GM12878 (cell line): ENCODE measurements at regions not wholly inside any gene's neighbourhood (a gene's known extent, or its start where the extent isn't known, plus 50 kb on each side); places are given as distances from the start of the nearest gene placed in this dataset.

Experiments used
- ATAC-seq: fragments of 200-7000 bp; cut with Tn5 transposase; 3 replicates; pipeline ENCODE4 v1.9.1; 2020; ENCODE audit warnings: mild to moderate bottlenecking, moderate library complexity
- BruUV-seq: library from RNA; stranded (reverse); fragments of 400-500 nt; replicated peaks from 2 replicates; lab custom pipeline; 2021; lab: Mats Ljungman, UMichigan
- CTCF ChIA-PET: fragments of 300-600 bp; sonication (Branson Sonifier 250); formaldehyde crosslinking; extraction: SDS; loops from one replicate; lab custom pipeline; 2021; ENCODE audit warnings: inconsistent platforms; lab: Yijun Ruan, JAX
- POLR2A ChIA-PET: fragments of 350-600 bp; formaldehyde crosslinking; extraction: SDS; loops from one replicate; lab custom pipeline; 2021; ENCODE audit warnings: inconsistent platforms; lab: Charles Lee
- RAD21 ChIA-PET: fragments of 300-600 bp; sonication (Branson Sonifier 250); formaldehyde crosslinking; loops from one replicate; lab custom pipeline; 2023; ENCODE audit warnings: antibody characterized with exemption; ENCODE audit not compliant: unreplicated experiment; lab: Charles Lee
- SMC1A ChIA-PET: fragments of 300-600 bp; sonication (Branson Sonifier 250); formaldehyde crosslinking; loops from one replicate; lab custom pipeline; 2023; ENCODE audit not compliant: unreplicated experiment, uncharacterized antibody; lab: Charles Lee
- DNase-seq: peaks from one replicate; pipeline ENCODE4 v3.0.0-alpha.2; 2011; ENCODE audit warnings: low read depth, low spot score
- FAIRE-seq: peaks from 3 replicates; lab custom pipeline; 2011; peaks lifted over from hg19 to GRCh38; lab: Jason Lieb, UNC
- H2AFZ ChIP-seq: 2 replicates; pipeline ENCODE4 v1.6.0; 2011; ENCODE audit warnings: low read depth, low read length, control low read depth; ENCODE audit not compliant: control insufficient read depth
- H3K27ac ChIP-seq: 2 replicates; pipeline ENCODE4 v1.5.1; 2011; ENCODE audit warnings: control low read depth; ENCODE audit not compliant: control insufficient read depth, insufficient read depth
- H3K27me3 ChIP-seq, 2 experiments: replicated peaks in 1 of 2; 2 replicates each; pipeline versions ENCODE4 v1.6.0 to v1.6.1; 2011; ENCODE audit warnings: low read length in 1 of 2; ENCODE audit not compliant: control insufficient read depth in 2 of 2, insufficient read depth in 2 of 2
- H3K36me3 ChIP-seq, 2 experiments: 2 replicates each; pipeline ENCODE4 v1.5.1; 2011; ENCODE audit warnings: low read length in 1 of 2; ENCODE audit not compliant: control insufficient read depth in 2 of 2, insufficient read depth in 2 of 2
- H3K4me1 ChIP-seq: 2 replicates; pipeline ENCODE4 v1.6.1; 2011; ENCODE audit warnings: mild to moderate bottlenecking, low read length, moderate library complexity, mixed read lengths; ENCODE audit not compliant: control insufficient read depth, insufficient read depth
- H3K4me2 ChIP-seq: 2 replicates; pipeline ENCODE4 v1.6.0; 2011; ENCODE audit warnings: control low read depth; ENCODE audit not compliant: control insufficient read depth, insufficient read depth
- H3K4me3 ChIP-seq: fragments of 200-600 bp; sonication (generic); 2 replicates; pipeline ENCODE4 v1.5.1; 2016
- H3K79me2 ChIP-seq: 2 replicates; pipeline ENCODE4 v1.6.0; 2011; ENCODE audit warnings: low read length; ENCODE audit not compliant: control insufficient read depth, insufficient read depth
- H3K9ac ChIP-seq: 2 replicates; pipeline ENCODE4 v1.8.0; 2011; ENCODE audit warnings: low read length, control low read depth, mixed read lengths; ENCODE audit not compliant: control insufficient read depth, insufficient read depth
- H3K9me3 ChIP-seq: replicated peaks from 3 replicates; pipeline ENCODE4 v1.5.1; 2011; ENCODE audit warnings: mild to moderate bottlenecking, low read length; ENCODE audit not compliant: control insufficient read depth, insufficient read depth
- H4K20me1 ChIP-seq: 2 replicates; pipeline ENCODE4 v1.6.0; 2011; ENCODE audit not compliant: control insufficient read depth, insufficient read depth
- ATF7 ChIP-seq: fragments of 450-650 bp; IDR thresholded peaks from 2 replicates; pipeline ENCODE4 v1.6.1; 2016; ENCODE audit warnings: low read depth, mild to moderate bottlenecking
- CEBPB ChIP-seq, 2 experiments: fragments of 150-350 bp in 1 of 2; IDR thresholded peaks; 2 replicates each; pipeline ENCODE4 v1.6.1; 2012 to 2014; ENCODE audit warnings: low read depth in 2 of 2, low read length in 2 of 2, borderline replicate concordance in 1 of 2, inconsistent platforms in 1 of 2
- DPF2 ChIP-seq: fragments of 450-650 bp; IDR thresholded peaks from 2 replicates; pipeline ENCODE4 v1.6.1; 2017; ENCODE audit warnings: mild to moderate bottlenecking
- JUNB ChIP-seq: IDR thresholded peaks from 2 replicates; pipeline ENCODE4 v1.6.1; 2016; ENCODE audit warnings: antibody characterized with exemption, mild to moderate bottlenecking
- KLF5 ChIP-seq: fragments of 450-650 bp; IDR thresholded peaks from 2 replicates; pipeline ENCODE4 v1.6.1; 2014; ENCODE audit warnings: mild to moderate bottlenecking; ENCODE audit not compliant: partially characterized antibody
- MTA2 ChIP-seq: fragments of 450-650 bp; IDR thresholded peaks from 2 replicates; pipeline ENCODE4 v1.6.1; 2016; ENCODE audit warnings: low read depth, mild to moderate bottlenecking, moderate library complexity
- RAD21 ChIP-seq: IDR thresholded peaks from 2 replicates; pipeline ENCODE4 v1.6.1; 2011; ENCODE audit warnings: mild to moderate bottlenecking, low read depth, low read length, moderate library complexity; ENCODE audit not compliant: insufficient read depth
- RUNX3 ChIP-seq: IDR thresholded peaks from 2 replicates; pipeline ENCODE4 v1.6.1; 2012; ENCODE audit warnings: low read length, inconsistent platforms
- SIN3A ChIP-seq: IDR thresholded peaks from 2 replicates; pipeline ENCODE4 v1.6.1; 2012; ENCODE audit warnings: low read depth, low read length, improper control_type of control experiment
- SPI1 ChIP-seq: IDR thresholded peaks from 2 replicates; pipeline ENCODE4 v1.6.1; 2011; ENCODE audit warnings: low read depth, mild to moderate bottlenecking, low read length, moderate library complexity, borderline replicate concordance; ENCODE audit not compliant: insufficient read depth
- SREBF2 ChIP-seq: IDR thresholded peaks from 2 replicates; pipeline ENCODE4 v1.6.1; 2012; ENCODE audit warnings: mild to moderate bottlenecking, low read length
- TCF3 ChIP-seq: IDR thresholded peaks from 2 replicates; pipeline ENCODE4 v1.6.1; 2012; ENCODE audit warnings: low read depth, mild to moderate bottlenecking, low read length, borderline replicate concordance; ENCODE audit not compliant: insufficient read depth
- WGBS: methylation state at CpG from one replicate; pipeline ENCODE4 v1.1.6; 2016; ENCODE audit warnings: low lambda C conversion rate; ENCODE audit not compliant: insufficient replicate concordance, insufficient coverage; ENCODE audit errors: missing lambda C conversion rate; 5-methylcytosine and 5-hydroxymethylcytosine counted together
- in situ Hi-C: fragments of 300-500 bp; cut with MboI; formaldehyde crosslinking; loops from 9 replicates; pipeline ENCODE4 v1.14.3; 2018; ENCODE audit warnings: mixed read lengths
- intact Hi-C: fragments of 100-400 bp; cut with micrococcal nuclease; formaldehyde crosslinking; loops from one replicate; pipeline ENCODE4 v1.14.2; 2022; ENCODE audit not compliant: unreplicated experiment
- TF ChIP-seq, protein P1 (sequence below): fragments of 450-650 bp; IDR thresholded peaks from 2 replicates; pipeline ENCODE4 v1.6.1; 2017; ENCODE audit warnings: mild to moderate bottlenecking, low read depth, inconsistent platforms; ENCODE audit not compliant: poor library complexity, severe bottlenecking
- TF ChIP-seq, protein P2 (sequence below), 3 experiments: IDR thresholded peaks in 2 of 3; conservative IDR thresholded peaks in 1 of 3; 2 replicates each; pipeline ENCODE4 v1.5.1; 2011; ENCODE audit warnings: low read depth in 3 of 3, low read length in 3 of 3, mild to moderate bottlenecking in 3 of 3, control low read depth in 2 of 3, moderate library complexity in 2 of 3, inconsistent platforms in 1 of 3, mixed read lengths in 1 of 3; ENCODE audit not compliant: control insufficient read depth in 2 of 3, insufficient read depth in 1 of 3; ENCODE audit errors: extremely low read depth in 1 of 3

DNA sequence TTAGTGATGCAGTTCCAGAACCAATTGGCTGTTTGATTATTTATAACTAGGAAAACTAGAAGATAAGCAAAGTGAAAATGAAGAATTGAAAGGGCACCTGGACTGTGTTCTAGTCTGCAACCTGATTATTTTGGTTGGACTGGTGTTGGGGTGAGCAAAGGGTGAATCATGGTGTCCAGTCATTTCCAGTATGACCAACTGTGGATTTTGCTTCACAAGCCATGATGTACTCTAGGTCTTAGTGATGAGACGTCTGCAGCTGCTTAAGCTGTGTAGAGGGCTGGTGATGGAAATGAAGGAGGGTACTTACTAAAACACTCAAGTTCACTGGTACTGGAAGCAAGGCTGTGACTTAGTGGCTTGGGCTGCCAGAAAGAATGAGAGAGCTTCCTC is 193.2 kb upstream of the FRMD6 start:
- ChIA-PET SMC1A (no interaction called here), CTCF (no interaction called here)
- Histone ChIP-seq H3K9ac (no peak overlapping the region), H3K9me3 (no peaks in the 10 kb centered on the region), H3K79me2 (no peaks in the 10 kb centered on the region), H2AFZ (no peak overlapping the region)
- 0% methylated on average over 1 of the region's 1 CpG for WGBS
- ATAC-seq: no peak
- intact Hi-C loops: no loop called here
- TF ChIP-seq KLF5: no peak
- no peak for TF ChIP-seq MTA2
- TF ChIP-seq SREBF2: no peak
- TF ChIP-seq TCF3: no peak
- no peak for TF ChIP-seq SIN3A
- TF ChIP-seq, protein P1, sequence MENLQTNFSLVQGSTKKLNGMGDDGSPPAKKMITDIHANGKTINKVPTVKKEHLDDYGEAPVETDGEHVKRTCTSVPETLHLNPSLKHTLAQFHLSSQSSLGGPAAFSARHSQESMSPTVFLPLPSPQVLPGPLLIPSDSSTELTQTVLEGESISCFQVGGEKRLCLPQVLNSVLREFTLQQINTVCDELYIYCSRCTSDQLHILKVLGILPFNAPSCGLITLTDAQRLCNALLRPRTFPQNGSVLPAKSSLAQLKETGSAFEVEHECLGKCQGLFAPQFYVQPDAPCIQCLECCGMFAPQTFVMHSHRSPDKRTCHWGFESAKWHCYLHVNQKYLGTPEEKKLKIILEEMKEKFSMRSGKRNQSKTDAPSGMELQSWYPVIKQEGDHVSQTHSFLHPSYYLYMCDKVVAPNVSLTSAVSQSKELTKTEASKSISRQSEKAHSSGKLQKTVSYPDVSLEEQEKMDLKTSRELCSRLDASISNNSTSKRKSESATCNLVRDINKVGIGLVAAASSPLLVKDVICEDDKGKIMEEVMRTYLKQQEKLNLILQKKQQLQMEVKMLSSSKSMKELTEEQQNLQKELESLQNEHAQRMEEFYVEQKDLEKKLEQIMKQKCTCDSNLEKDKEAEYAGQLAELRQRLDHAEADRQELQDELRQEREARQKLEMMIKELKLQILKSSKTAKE: no peak
- TF ChIP-seq DPF2: no peak
- TF ChIP-seq RAD21: no peak
- TF ChIP-seq RUNX3: no peak
- no peak for TF ChIP-seq CEBPB (IDR thresholded peaks at IDR 0.05; ENCODE audit: borderline replicate concordance in 1 of 2, low read depth in 2 of 2, low read length in 2 of 2)
- TF ChIP-seq SPI1: no peak
- TF ChIP-seq JUNB: no peak
- TF ChIP-seq, protein P2, sequence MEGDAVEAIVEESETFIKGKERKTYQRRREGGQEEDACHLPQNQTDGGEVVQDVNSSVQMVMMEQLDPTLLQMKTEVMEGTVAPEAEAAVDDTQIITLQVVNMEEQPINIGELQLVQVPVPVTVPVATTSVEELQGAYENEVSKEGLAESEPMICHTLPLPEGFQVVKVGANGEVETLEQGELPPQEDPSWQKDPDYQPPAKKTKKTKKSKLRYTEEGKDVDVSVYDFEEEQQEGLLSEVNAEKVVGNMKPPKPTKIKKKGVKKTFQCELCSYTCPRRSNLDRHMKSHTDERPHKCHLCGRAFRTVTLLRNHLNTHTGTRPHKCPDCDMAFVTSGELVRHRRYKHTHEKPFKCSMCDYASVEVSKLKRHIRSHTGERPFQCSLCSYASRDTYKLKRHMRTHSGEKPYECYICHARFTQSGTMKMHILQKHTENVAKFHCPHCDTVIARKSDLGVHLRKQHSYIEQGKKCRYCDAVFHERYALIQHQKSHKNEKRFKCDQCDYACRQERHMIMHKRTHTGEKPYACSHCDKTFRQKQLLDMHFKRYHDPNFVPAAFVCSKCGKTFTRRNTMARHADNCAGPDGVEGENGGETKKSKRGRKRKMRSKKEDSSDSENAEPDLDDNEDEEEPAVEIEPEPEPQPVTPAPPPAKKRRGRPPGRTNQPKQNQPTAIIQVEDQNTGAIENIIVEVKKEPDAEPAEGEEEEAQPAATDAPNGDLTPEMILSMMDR (IDR thresholded peaks at IDR 0.05 in 2 of 3, conservative IDR thresholded peaks at IDR 0.05 in 1 of 3; ENCODE audit: control insufficient read depth in 2 of 3, extremely low read depth in 1 of 3, insufficient read depth in 1 of 3, low read depth in 3 of 3, low read length in 3 of 3): no peak
- TF ChIP-seq ATF7: no peak
- TF ChIP-seq, all 136 proteins: peak for 0
- POLR2A ChIA-PET: no interaction called here
- in situ Hi-C loops: no loop called here
- RAD21 ChIA-PET: no interaction called here
- no peaks in the 10 kb centered on the region for H3K36me3 ChIP-seq
- H4K20me1 ChIP-seq: no peaks in the 10 kb centered on the region
- H3K27ac ChIP-seq: no peak overlapping the region
- no TSS peak for BruUV-seq
- H3K4me1 ChIP-seq: no peaks in the 10 kb centered on the region
- FAIRE-seq (no peak), DNase-seq (no peak)
- H3K4me3 ChIP-seq: no peak overlapping the region
- no peaks in the 10 kb centered on the region for H3K27me3 ChIP-seq
- H3K4me2 ChIP-seq: no peak overlapping the region
